H1 (cell line): ENCODE measurements at regions not wholly inside any gene's neighbourhood (a gene's known extent, or its start where the extent isn't known, plus 50 kb on each side); places are given as distances from the start of the nearest gene placed in this dataset.

Experiments
- CTCF ChIA-PET: fragments of 300-600 bp; sonication (Branson Sonifier 250); formaldehyde crosslinking; loops from one replicate; lab custom pipeline; 2021; ENCODE audit not compliant: partially characterized antibody; lab: Charles Lee
- POLR2A ChIA-PET: fragments of 300-600 bp; sonication (Branson Sonifier 250); formaldehyde crosslinking; loops from one replicate; lab custom pipeline; 2021; ENCODE audit warnings: inconsistent platforms; ENCODE audit not compliant: partially characterized antibody; lab: Charles Lee
- DNase-seq, 2 experiments: peaks; one replicate each; pipeline versions ENCODE4 v3.0.0 to v3.0.0-alpha.2; 2010 to 2022; ENCODE audit warnings: low spot score in 2 of 2, low read depth in 1 of 2, mixed read lengths in 1 of 2
- FAIRE-seq: peaks from 2 replicates; lab custom pipeline; 2011; peaks lifted over from hg19 to GRCh38; lab: Jason Lieb, UNC
- H2AFZ ChIP-seq: 2 replicates; pipeline ENCODE4 v1.8.1; 2012; ENCODE audit warnings: low read length, inconsistent platforms
- H2AK5ac ChIP-seq: 2 replicates; pipeline ENCODE4 v1.6.1; 2013; ENCODE audit warnings: low read depth, low read length
- H2BK120ac ChIP-seq: replicated peaks from 2 replicates; pipeline ENCODE3; 2013; ENCODE audit warnings: low read depth, low read length, inconsistent platforms
- H2BK12ac ChIP-seq: 2 replicates; pipeline ENCODE4 v1.6.1; 2013; ENCODE audit warnings: low read depth, low read length
- H2BK15ac ChIP-seq: 2 replicates; pipeline ENCODE4 v1.6.1; 2013; ENCODE audit warnings: low read length
- H2BK20ac ChIP-seq: 2 replicates; pipeline ENCODE4 v1.6.1; 2013; ENCODE audit warnings: low read length
- H2BK5ac ChIP-seq: 2 replicates; pipeline ENCODE4 v1.6.1; 2013; ENCODE audit warnings: low read depth, low read length
- H3K14ac ChIP-seq: 2 replicates; pipeline ENCODE4 v1.6.1; 2013; ENCODE audit warnings: inconsistent platforms; ENCODE audit not compliant: insufficient read length
- H3K18ac ChIP-seq: 2 replicates; pipeline ENCODE4 v1.6.1; 2013; ENCODE audit warnings: low read length; ENCODE audit errors: extremely low read depth
- H3K23ac ChIP-seq: 2 replicates; pipeline ENCODE4 v1.6.1; 2013; ENCODE audit warnings: inconsistent platforms; ENCODE audit not compliant: insufficient read length
- H3K23me2 ChIP-seq: 2 replicates; pipeline ENCODE4 v1.6.1; 2013; ENCODE audit warnings: low read depth, low read length
- H3K27ac ChIP-seq: 2 replicates; pipeline ENCODE4 v1.6.1; 2011; ENCODE audit warnings: low read depth, low read length, inconsistent platforms
- H3K27me3 ChIP-seq, 4 experiments: replicated peaks in 1 of 4; 1 replicate in 1 of 4; 2 replicates in 3 of 4; pipeline versions ENCODE4 v1.6.1 to v1.8.1; 2011 to 2013; ENCODE audit warnings: low read length in 3 of 4, mild to moderate bottlenecking in 3 of 4, inconsistent platforms in 2 of 4, mixed read lengths in 2 of 4, moderate library complexity in 1 of 4; ENCODE audit not compliant: control insufficient read depth in 3 of 4, insufficient read depth in 3 of 4; ENCODE audit errors: extremely low read depth in 1 of 4
- H3K36me3 ChIP-seq, 4 experiments: 2 replicates each; pipeline versions ENCODE4 v1.6.1 to v1.8.1; 2011 to 2013; ENCODE audit warnings: mild to moderate bottlenecking in 4 of 4, low read length in 3 of 4, moderate library complexity in 2 of 4, control low read depth in 1 of 4, inconsistent platforms in 1 of 4; ENCODE audit not compliant: insufficient read depth in 4 of 4, control insufficient read depth in 2 of 4
- H3K4ac ChIP-seq: replicated peaks from 2 replicates; pipeline ENCODE3; 2013; ENCODE audit warnings: low read length, low read depth, mixed read lengths, inconsistent platforms; ENCODE audit not compliant: insufficient read length
- H3K4me1 ChIP-seq, 4 experiments: replicated peaks in 1 of 4; 1 replicate in 1 of 4; 2 replicates in 3 of 4; pipeline versions ENCODE4 v1.6.1 to v1.8.1; 2011 to 2013; ENCODE audit warnings: low read length in 3 of 4, inconsistent platforms in 2 of 4, mixed read lengths in 1 of 4; ENCODE audit not compliant: insufficient read depth in 4 of 4, control insufficient read depth in 3 of 4
- H3K4me2 ChIP-seq, 2 experiments: 2 replicates each; pipeline versions ENCODE4 v1.6.1 to v1.8.1; 2011 to 2013; ENCODE audit warnings: low read depth in 2 of 2, low read length in 2 of 2, control low read depth in 1 of 2, inconsistent platforms in 1 of 2, mild to moderate bottlenecking in 1 of 2; ENCODE audit not compliant: insufficient read depth in 1 of 2
- H3K4me3 ChIP-seq, 4 experiments: fragments of 200-600, 300-600 bp in 1 of 4; sonication (generic), shearing (Covaris generic), sonication (Bioruptor Twin) in 1 of 4; 2 replicates each; pipeline versions ENCODE4 v1.5.1 to v1.8.1; 2011 to 2016; ENCODE audit warnings: low read length in 4 of 4, low read depth in 3 of 4, control low read depth in 2 of 4, inconsistent platforms in 2 of 4, mild to moderate bottlenecking in 2 of 4, mixed read lengths in 1 of 4, moderate library complexity in 1 of 4; ENCODE audit not compliant: insufficient read depth in 2 of 4; ENCODE audit errors: extremely low read depth in 1 of 4
- H3K56ac ChIP-seq: replicated peaks from 2 replicates; pipeline ENCODE3; 2013; ENCODE audit warnings: low read depth, mild to moderate bottlenecking, mixed read lengths, low read length, inconsistent platforms; ENCODE audit not compliant: insufficient read length
- H3K79me1 ChIP-seq: 2 replicates; pipeline ENCODE4 v1.6.1; 2013; ENCODE audit warnings: low read depth, low read length, control low read depth
- H3K79me2 ChIP-seq, 2 experiments: 2 replicates each; pipeline versions ENCODE4 v1.6.1 to v1.8.1; 2012 to 2013; ENCODE audit warnings: low read length in 2 of 2, mild to moderate bottlenecking in 2 of 2, inconsistent platforms in 1 of 2; ENCODE audit not compliant: insufficient read depth in 2 of 2, control insufficient read depth in 1 of 2
- H3K9ac ChIP-seq, 4 experiments: replicated peaks in 1 of 4; 1 replicate in 1 of 4; 2 replicates in 3 of 4; pipeline versions ENCODE4 v1.6.1 to v1.8.1; 2011 to 2013; ENCODE audit warnings: low read depth in 3 of 4, low read length in 3 of 4, control low read depth in 2 of 4, mild to moderate bottlenecking in 2 of 4, moderate library complexity in 2 of 4, inconsistent platforms in 1 of 4; ENCODE audit errors: extremely low read depth in 1 of 4
- H3K9me3 ChIP-seq, 2 experiments: 2 replicates each; pipeline versions ENCODE4 v1.6.1 to v1.8.1; 2012 to 2013; ENCODE audit warnings: mild to moderate bottlenecking in 2 of 2, moderate library complexity in 2 of 2, control low read depth in 1 of 2, inconsistent platforms in 1 of 2, low read depth in 1 of 2, low read length in 1 of 2, mixed read lengths in 1 of 2; ENCODE audit not compliant: insufficient read depth in 2 of 2
- H4K20me1 ChIP-seq, 2 experiments: replicated peaks in 1 of 2; 2 replicates each; pipeline versions ENCODE3 to v1.8.1; 2011 to 2013; ENCODE audit warnings: inconsistent platforms in 2 of 2, low read length in 2 of 2, mild to moderate bottlenecking in 1 of 2; ENCODE audit not compliant: insufficient read depth in 2 of 2, control insufficient read depth in 1 of 2
- H4K5ac ChIP-seq: 2 replicates; pipeline ENCODE4 v1.6.1; 2013; ENCODE audit warnings: low read length, low read depth, mixed read lengths, inconsistent platforms; ENCODE audit not compliant: insufficient read length
- H4K8ac ChIP-seq: 2 replicates; pipeline ENCODE4 v1.8.0; 2013; ENCODE audit warnings: mild to moderate bottlenecking, moderate library complexity, low read length, inconsistent platforms; ENCODE audit not compliant: insufficient read depth; ENCODE audit errors: extremely low read depth
- H4K91ac ChIP-seq: replicated peaks from 2 replicates; pipeline ENCODE3; 2013; ENCODE audit warnings: low read length, mixed read lengths, inconsistent platforms; ENCODE audit not compliant: insufficient read length
- ASH2L ChIP-seq: fragments of 200-600, 300-600 bp; sonication (generic); IDR thresholded peaks from one replicate; pipeline ENCODE4 v1.7.1; 2017; ENCODE audit warnings: low read length
- CEBPB ChIP-seq: IDR thresholded peaks from 2 replicates; pipeline ENCODE4 v1.6.1; 2012; ENCODE audit warnings: low read depth, low read length
- CTBP2 ChIP-seq: IDR thresholded peaks from 2 replicates; pipeline ENCODE4 v1.7.0; 2011; ENCODE audit warnings: borderline replicate concordance, mild to moderate bottlenecking, moderate library complexity, mixed read lengths, low read length; ENCODE audit not compliant: insufficient read depth, insufficient read length
- GABPA ChIP-seq: IDR thresholded peaks from 2 replicates; pipeline ENCODE4 v1.6.1; 2011; ENCODE audit warnings: mild to moderate bottlenecking, low read length, moderate library complexity, borderline replicate concordance; ENCODE audit not compliant: insufficient read depth
- KDM5A ChIP-seq: fragments of 200-600 bp; IDR thresholded peaks from 2 replicates; pipeline ENCODE4 v1.7.1; 2012; ENCODE audit warnings: mild to moderate bottlenecking, low read length, inconsistent platforms, mixed read lengths
- MAFK ChIP-seq: IDR thresholded peaks from 2 replicates; pipeline ENCODE4 v1.6.1; 2012; ENCODE audit warnings: low read depth, mild to moderate bottlenecking, improper control_type of control experiment, low read length
- POLR2A ChIP-seq, 2 experiments: IDR thresholded peaks; 1 replicate in 1 of 2; 2 replicates in 1 of 2; pipeline ENCODE4 v1.6.1; 2011; ENCODE audit warnings: low read depth in 2 of 2, low read length in 2 of 2, mild to moderate bottlenecking in 2 of 2; ENCODE audit errors: control extremely low read depth in 1 of 2
- RNF2 ChIP-seq: fragments of 200-900, 300-1000 bp; sonication (generic); IDR thresholded peaks from 2 replicates; pipeline ENCODE4 v1.7.1; 2016; ENCODE audit warnings: borderline replicate concordance, low read depth, mild to moderate bottlenecking, antibody characterized with exemption, low read length; ENCODE audit not compliant: poor library complexity, severe bottlenecking; ENCODE audit errors: missing control alignments
- SP1 ChIP-seq: IDR thresholded peaks from 2 replicates; pipeline ENCODE4 v1.6.1; 2011; ENCODE audit warnings: low read depth, low read length
- TBP ChIP-seq: IDR thresholded peaks from 2 replicates; pipeline ENCODE4 v1.6.1; 2011; ENCODE audit warnings: low read depth, low read length, improper control_type of control experiment
- TEAD4 ChIP-seq: IDR thresholded peaks from 2 replicates; pipeline ENCODE4 v1.6.1; 2012; ENCODE audit warnings: low read depth, low read length, inconsistent platforms, mixed read lengths
- USF2 ChIP-seq: IDR thresholded peaks from 2 replicates; pipeline ENCODE4 v1.6.1; 2011; ENCODE audit warnings: low read length, improper control_type of control experiment
- WGBS, 2 experiments: shearing (Covaris generic) in 1 of 2; methylation state at CpG; one replicate each; pipeline versions ENCODE4 v1.1.6 to v1.1.7; 2013 to 2015; ENCODE audit warnings: low lambda C conversion rate in 2 of 2, mixed read lengths in 2 of 2, inconsistent platforms in 1 of 2, low coverage in 1 of 2, missing lambda C conversion rate in 1 of 2; ENCODE audit not compliant: insufficient replicate concordance in 2 of 2, insufficient coverage in 1 of 2, insufficient read length in 1 of 2; ENCODE audit errors: extremely low coverage in 1 of 2, missing lambda C conversion rate in 1 of 2; 5-methylcytosine and 5-hydroxymethylcytosine counted together
- TF ChIP-seq, protein P1 (sequence below): IDR thresholded peaks from 2 replicates; pipeline ENCODE4 v1.6.1; 2012; ENCODE audit warnings: inconsistent platforms

- no peak overlapping the region for H2BK12ac ChIP-seq
- no peak overlapping the region for H2BK15ac ChIP-seq
- ChIA-PET POLR2A (no interaction called here), CTCF (no interaction called here)
- no peak overlapping the region for H2AK5ac ChIP-seq
- no peaks in the 10 kb centered on the region for H3K79me2 ChIP-seq
- DNase-seq = no peak
- no peak overlapping the region for H3K56ac ChIP-seq
- FAIRE-seq = no peak
- no peaks in the 10 kb centered on the region for H4K20me1 ChIP-seq
- no peak overlapping the region for H3K23ac ChIP-seq
- H2AFZ ChIP-seq = peak overlapping the region; percentile 88; the same call in 1 of the 2 replicates
- peaks cover 0 to 4% of the 10 kb centered on the region in 2 experiments; a peak in 2 of 4 replicates for H3K9me3 ChIP-seq
- no peak overlapping the region for H4K8ac ChIP-seq
- no peaks in the 10 kb centered on the region for H3K4me1 ChIP-seq
- H4K5ac ChIP-seq = no peak overlapping the region
- no peak overlapping the region for H3K4me2 ChIP-seq
- no peak overlapping the region for H3K14ac ChIP-seq
- H2BK120ac ChIP-seq = no peak overlapping the region
- no peaks in the 10 kb centered on the region for H3K79me1 ChIP-seq
- H3K27ac ChIP-seq = no peak overlapping the region
- no peak overlapping the region for H3K4ac ChIP-seq
- no peak overlapping the region for H4K91ac ChIP-seq
- no peaks in the 10 kb centered on the region for H3K27me3 ChIP-seq
- no peaks in the 10 kb centered on the region for H3K36me3 ChIP-seq
- H3K9ac ChIP-seq = no peak overlapping the region
- no peak overlapping the region for H2BK5ac ChIP-seq
- peaks cover 13% of the 10 kb centered on the region; the same call in 1 of the 2 replicates for H3K23me2 ChIP-seq
- H3K18ac ChIP-seq = no peak overlapping the region
- no peak overlapping the region for H3K4me3 ChIP-seq
- no peak overlapping the region for H2BK20ac ChIP-seq
- WGBS, 2 experiments = 86% methylated on average over 21 of the region's 21 CpGs; no CpG with 5 or more reads in 1 of the 2 experiments
- no peak for TF ChIP-seq RNF2
- TF ChIP-seq TEAD4 = no peak
- TF ChIP-seq CTBP2 = no peak
- TF ChIP-seq GABPA = no peak
- TF ChIP-seq, protein P1, sequence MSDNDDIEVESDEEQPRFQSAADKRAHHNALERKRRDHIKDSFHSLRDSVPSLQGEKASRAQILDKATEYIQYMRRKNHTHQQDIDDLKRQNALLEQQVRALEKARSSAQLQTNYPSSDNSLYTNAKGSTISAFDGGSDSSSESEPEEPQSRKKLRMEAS = no peak
- TF ChIP-seq SP1 = no peak
- no peak for TF ChIP-seq TBP
- no peak for TF ChIP-seq KDM5A
- TF ChIP-seq CEBPB = no peak
- TF ChIP-seq USF2 = no peak
- TF ChIP-seq ASH2L = no peak
- no peak for TF ChIP-seq MAFK
- no peak for TF ChIP-seq POLR2A (IDR thresholded peaks at IDR 0.05; ENCODE audit: control extremely low read depth in 1 of 2, low read depth in 2 of 2, low read length in 2 of 2)
Observed at GRCh38 chr16:26816885-26817571, 249.7 kb upstream of the C16orf82 start.
